ENCODE measurements at regions not wholly inside any gene's neighbourhood (a gene's known extent, or its start where the extent isn't known, plus 50 kb on each side); places are given as distances from the start of the nearest gene placed in this dataset.
"Not testable (repeated sequence)": the region's sequence is repeated elsewhere in the genome, so short reads cannot be mapped to it uniquely, and the experiment has no call there.

DNA sequence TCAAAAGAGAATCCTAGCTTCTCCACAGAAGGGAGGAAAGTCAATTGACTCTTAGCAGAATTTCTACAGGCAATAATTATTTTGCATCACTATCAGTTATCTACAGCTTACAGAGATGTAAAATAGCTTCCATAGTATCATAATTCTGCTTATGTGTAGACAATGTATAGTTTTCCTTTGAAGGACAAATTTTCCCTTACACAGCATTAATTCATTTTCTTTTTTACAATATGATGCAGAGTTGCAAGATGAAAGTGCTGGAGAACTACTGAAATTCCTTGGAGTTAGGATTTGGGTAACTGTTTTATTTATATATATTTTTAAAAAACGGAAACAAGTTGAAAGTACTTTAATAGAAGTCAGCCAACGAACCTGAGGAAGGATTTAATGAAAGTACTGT lies 111.0 kb upstream of the CPHXL start:
- DNase-seq: no peak

DNA sequence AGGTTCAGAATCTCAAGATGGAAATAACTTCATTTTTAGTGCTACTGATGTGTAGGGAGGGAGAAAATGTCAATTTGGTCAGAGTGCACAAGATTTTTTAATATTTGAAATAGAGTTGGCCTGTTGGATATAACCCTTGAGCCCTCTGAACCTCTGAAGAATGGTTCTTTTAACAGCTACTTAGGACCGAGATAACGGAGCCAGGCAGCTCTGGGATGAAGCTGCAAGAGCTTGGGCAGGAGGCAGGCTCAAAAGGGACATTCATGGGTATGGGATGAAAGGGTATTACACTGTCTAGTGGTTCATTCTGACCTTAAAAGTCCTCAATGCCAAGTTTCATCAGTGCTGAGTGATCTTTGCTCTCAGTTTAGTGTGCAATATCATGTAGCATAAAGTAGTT lies 111.4 kb upstream of the CPHXL start:
- no peak for DNase-seq

DNA sequence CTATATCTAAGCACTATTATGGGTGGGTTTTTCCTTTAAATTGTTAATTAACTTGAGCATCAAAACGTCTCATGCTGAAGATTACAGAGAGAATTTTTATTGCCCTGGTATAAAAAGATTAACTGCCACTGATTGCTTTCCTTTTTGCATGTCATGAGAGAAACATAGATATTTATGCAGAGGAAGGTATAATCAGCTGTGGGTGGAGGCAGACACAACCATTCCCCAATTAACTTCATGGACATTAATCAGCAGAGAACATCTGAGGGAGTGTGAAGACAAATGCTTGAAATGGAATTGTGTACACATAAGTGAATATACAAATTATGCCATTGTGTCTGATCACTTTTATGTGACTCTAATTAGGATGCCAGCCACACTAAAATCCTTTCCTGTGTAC lies 115.2 kb upstream of the CPHXL start:
- no peak for DNase-seq

DNA sequence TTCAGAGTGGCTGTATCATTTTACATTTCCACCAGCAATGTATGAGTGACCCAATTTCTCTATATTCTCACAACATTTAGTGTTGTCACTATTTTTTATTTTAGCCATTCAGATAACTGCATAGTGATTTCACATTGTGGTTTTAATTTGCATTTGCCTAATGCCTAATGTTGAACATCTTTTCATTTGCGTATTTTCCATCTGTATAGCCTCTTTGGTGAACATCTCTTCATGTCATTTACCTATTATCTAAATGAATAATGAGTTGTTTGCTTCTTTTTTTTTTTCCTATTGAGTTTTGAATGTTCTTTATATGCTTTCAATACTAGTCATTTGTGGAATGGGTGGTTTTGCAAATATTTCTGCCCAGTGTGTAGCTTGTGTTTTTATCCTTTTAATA lies 120.9 kb upstream of the CPHXL start:
- no peak for DNase-seq

DNA sequence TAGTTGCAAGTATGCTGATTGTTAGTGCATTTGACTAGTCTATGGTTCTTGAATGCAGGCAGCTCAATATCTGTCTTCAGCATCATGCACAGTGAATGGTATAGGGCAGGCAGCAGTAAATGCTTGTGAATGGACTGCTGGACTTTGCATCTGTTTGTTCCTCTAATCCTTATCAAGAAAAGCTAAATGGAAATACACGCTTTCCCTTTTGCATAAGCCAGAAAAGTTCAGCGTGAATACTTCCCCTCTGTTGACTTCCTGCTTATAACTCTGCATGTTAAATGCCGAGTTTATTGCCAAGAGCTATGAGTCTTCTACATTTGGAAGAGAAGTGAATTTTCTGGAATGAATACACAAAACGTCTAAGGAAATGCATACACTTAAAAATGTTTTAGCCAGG lies 127.9 kb upstream of the CPHXL start:
- peak; percentile 17 to 46 for DNase-seq

DNA sequence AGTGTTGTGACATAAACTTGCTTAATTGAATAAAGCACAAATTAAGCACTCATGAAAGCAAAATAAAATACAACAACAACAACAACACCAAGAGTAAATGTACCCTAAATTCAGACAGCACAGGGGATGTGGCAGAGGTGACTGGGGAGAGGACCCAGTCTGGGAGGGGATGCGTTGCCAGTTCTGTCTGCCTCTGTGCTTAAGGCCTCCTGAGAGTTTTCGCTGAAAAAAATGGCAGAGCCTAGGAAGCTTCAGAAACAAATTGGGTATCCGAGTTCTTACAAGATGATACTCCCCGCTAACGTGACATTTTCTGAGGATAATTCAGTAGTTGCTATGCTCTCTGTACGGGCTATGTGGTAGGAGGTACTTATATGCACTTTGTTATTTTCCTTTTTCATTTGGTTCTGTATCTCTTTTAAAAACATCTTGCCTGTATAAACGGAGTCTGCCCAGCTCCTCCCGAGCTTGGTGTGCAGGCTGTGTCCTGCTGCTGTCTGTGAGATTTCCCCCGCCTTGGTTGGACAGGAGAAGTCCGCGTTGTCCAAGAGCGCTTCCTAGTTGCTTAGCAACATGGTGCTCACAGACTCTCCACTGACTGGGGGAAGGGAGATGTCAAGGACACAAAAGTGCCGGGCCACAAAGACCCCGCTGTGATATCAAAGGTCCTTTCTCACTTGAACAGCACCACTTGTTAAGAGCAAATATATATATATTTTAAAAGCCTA lies 134.2 kb upstream of the CPHXL start:
- DNase-seq: peak; percentile 70 to 75

DNA sequence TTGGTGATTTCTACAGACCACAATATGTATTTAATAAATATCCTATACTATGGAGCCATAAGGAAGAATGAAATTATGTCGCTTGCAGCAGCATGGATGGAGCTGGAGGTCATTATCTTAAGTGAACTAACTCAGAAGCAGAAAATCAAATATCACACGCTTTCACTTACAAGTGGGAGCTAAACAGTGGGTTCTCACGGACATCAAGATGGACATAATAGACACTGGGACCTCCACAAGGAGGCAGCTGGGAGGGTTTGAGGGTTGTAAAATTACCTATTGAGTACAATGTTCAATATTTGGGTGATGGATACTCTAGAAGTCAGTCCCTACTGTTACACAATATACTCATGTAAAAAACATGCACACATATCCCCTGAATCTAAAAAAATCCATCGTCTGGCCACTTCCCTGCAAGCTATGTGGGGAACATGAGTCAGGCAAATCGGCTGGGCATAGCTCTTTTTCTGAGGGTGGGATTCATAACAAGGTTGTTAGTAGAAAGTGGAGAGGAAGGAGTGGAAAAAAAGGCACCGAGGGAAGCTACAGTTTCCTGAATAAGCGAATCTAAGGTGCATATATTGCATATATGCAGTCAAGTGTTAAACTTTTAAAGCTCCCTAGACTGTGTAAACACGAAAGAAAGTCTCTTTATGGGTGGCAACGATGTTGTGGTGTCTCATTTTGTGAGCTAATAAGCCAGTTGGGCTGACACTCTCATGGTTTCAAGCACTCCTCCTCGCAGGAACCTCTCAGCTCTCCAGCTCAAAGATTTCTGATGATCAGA lies 135.2 kb upstream of the CPHXL start:
- DNase-seq: no peak

DNA sequence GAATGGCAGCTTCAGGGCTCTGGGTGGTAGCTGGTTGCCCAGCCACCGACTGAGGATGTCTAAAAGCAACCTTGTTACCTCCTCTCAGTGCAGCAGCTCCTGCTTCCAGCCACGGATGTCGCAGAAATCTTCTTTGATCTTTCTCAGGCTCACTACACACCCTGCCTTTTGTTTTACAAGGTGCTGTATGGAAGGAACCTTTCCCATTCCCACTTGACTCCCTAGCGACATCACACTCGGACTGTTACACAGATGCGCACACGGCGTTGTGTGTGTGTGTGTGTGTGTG lies 135.8 kb upstream of the CPHXL start:
- DNase-seq: no peak

DNA sequence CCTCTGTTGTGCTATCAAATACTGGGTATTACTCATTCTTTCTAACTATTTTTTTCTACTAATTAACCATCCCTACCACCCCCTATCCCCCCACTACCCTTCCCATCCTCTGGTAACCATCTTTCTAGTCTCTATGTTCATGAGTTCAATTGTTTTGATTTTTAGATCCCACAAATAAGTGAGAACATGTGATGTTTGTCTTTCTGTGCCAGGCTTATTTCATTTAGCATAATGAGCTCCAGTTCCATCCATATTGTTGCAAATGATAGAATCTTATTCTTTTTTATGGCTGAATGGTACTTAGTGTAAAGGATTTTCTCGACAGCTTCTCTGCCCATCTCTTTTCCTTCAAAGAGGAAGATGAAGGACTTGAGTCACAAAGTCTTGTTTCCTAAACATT lies 138.0 kb upstream of the CPHXL start:
- no peak for DNase-seq

DNA sequence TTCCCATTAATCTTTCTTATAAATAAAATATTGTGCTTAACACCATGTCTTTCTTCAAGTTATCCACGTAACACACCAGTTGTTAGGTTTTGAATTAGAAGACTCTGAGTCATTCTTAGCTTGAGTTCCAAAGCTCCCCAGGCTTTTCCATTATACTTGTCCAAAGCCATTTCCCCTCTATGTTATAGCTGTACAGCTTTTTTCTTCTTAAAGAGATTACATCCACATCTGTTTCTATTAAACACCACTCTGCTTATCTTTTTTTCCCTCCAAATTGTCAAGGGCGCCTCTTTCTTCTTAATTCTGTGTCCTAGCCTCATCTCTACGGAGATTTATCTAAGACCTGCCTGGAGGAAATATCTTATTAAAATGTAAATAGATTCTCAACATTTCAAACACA lies 139.4 kb upstream of the CPHXL start:
- no peak for DNase-seq

DNA sequence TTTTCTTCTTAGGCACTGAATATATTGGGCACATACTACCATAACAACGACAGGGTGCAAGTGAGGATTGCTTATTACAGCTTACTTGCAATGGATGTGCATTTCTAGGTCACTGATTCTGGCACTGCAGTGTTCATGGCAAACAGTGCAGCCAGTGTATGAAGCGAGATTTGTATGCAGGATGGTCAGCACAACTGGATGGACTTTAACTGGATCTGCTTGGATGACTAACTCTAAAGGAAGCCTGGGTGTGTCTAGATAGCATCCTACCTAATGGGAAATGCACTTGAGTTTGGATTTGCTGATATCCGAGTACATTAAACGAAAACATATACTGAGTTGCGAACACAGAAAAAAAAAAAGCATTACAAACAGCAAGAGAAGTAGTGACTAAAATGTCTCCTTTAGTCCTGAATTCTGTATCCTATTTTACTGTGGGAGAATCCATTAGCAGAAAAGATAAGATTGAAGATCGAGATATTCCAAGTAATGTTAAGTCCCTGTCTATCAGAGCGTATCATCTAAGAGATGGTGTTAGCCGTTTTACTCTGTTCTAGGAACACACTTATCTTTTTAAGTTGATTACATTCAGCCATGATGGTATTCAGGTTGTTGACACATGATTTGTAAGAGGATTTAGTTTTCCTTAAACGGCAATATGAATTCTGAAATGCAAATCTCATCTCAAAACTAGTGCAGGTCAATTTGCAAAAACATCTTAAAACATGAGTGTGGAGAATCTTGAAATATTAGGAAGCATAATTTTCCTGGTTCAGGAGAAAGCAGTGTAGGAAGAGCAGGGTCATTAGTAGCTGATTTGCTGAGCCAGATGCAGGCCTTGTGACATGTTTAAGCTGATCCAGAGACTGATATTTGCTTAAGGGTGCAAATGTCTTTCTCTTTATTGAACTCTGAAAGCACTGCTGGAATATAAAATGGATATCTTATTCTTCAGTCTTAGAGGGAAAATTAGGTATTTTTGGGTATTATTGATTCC lies 142.6 kb upstream of the CPHXL start:
- DNase-seq: no peak

DNA sequence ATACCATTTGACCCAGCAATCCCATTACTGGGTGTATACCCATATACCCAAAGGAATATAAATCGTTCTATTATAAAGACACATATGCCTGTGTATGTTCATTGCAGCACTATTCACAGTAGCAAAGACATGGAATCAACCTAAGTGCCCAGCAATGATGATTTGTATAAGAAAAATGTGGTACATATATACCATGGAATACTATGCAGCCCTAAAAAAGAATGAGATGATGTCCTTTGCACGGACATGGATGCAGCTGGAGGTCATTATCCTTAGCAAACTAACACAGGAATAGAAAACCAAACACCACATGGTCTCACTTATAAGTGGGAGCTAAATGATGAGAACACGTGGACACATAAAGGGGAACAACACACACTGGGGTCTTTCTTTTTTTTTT lies 155.0 kb upstream of the CPHXL start:
- DNase-seq: not testable (repeated sequence)

DNA sequence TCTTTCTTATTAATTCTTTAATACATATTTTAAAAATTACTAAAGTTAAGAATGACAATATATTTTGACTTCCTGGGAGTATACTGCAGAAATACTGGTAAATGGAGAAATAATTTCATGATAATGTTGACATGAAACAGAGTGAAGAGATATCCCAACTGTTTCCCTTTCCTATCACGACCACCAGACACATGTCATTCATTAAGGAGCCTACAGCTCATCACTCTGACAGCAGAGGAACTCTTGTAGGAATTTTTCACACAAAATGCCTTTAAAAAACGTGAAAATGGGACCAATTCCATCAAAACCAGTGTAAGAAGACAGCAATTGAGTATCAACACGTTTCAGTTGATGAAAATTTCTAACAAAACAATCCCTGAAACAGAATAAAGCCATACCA lies 172.9 kb upstream of the CPHXL start:
- no peak for DNase-seq

DNA sequence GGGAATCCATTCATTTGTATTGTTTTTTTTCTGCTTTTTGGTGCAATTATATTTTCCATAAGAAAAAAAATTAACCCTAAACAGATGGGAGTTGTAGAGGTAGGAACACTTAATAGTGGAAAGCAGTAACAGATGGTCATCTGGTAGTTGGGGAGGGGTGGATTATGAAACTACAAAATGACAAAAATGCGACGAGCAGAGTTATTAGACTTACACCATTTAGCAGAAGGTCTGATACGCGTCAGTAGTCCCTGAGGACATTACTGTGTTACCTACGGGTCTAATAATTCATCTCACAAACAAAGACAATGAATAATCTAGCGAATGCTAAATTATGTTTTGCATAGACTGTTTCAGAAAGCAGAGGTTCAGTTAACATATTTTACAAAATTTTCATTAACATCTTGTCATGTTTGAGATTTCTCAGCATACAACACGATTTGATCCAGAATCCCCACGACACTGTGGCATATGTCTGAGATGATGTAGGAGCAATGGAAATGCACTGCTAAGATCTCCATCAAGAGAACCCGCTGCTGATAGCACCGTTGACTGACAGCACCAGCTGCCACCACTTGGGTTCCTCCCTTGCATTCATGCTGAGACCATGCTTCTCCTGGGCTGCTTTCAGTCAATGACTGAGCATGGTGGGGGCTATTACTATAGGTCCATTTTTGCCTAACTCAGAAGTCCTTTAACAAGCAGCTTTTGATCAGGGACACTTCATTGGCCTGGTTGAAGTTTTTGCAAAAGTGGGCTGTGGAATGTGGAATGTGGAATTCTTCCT lies 182.2 kb upstream of the CPHXL start:
- no peak for DNase-seq

DNA sequence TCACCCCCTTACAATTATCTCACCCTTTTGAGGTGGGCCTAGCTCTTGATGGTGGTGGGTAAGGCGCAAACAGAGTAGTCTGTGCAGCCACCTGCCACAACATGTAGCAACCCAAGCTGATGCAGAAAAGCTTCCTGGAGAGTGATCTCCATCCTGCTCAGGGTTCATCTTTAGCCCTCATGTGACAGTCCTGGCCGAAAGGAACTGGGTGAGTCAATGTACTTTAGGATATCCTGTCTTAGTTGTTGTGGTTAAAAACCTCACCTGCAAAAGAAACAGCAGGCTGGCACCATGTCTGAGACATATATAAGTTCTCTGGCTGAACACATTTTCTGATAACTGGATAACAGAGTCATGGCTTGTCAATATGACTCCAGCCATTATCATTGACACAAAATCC lies 183.5 kb upstream of the CPHXL start:
- DNase-seq: no peak

DNA sequence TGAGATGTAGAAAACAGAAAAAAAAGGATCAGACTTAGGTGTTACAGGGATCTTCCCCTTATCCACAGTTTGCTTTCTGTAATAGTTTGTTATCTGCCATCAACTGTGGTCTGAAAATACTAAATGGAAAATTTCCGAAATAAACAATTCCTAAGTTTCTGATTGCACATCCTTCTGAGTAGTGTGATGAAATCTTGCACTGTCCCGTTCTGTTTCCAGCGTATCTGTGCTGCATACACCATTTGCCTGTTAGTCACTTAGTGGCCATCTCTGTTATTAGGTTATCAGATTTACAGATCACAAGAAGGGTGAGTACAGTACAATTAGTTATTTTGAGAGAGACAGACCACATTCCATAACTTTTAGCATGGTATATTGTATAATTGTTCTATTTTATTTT lies 185.6 kb upstream of the CPHXL start:
- no peak for DNase-seq

DNA sequence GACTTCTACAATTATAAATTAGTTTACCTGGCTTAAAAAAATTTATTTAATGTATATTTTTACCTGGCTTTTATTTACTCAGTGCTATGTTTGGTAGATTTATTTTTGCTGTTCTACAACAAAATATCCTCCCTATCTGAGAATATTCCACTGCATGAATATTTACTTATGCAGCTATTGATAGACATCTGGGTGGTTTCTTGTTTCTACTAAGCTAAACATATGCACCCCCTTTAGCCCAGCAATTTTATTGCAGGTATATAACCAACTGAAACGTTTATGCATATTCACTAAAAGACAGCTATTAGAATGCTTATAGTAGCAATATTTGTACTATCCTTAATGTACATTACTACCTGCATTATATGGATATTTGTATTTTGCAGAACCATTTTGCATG lies 187.7 kb upstream of the CPHXL start:
- no peak for DNase-seq

DNA sequence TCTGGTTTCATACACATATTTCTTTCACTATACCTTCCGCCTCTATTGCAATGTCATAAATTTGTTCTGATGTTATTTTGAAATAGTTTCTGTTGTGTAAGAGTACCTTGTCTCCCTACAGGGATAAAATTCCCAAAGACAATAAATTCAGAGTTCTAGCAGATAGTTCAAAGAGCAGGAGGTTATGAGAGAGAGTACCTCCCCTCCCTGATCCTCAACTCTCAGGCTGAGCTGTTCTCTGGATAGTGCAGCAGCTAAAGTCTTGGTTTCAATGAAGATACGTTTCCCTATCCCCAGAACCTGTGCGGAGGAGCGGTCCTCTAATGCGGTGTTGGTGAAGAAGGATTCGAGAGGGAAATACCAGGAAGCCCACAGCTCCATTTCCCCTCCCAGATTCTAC lies 190.2 kb upstream of the CPHXL start:
- DNase-seq: no peak

DNA sequence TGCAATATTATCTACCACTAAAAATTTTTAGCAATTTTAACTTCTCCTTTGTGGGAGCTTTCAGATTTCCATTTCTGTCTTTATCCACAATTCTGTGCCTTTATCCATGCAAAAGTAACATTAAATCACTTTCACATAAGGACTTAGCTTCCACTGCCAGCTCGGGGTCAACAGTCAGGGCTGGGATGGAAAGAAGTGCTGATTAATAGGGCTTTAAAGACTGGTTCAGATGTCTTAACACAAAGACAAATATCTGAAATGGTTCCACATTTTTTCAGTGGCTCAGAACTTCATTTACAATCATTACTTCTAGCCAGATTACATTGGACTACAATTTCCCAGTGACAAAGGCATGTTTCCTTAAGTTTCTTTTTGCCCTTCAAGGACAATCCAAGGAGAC lies 191.8 kb upstream of the CPHXL start:
- DNase-seq: no peak

DNA sequence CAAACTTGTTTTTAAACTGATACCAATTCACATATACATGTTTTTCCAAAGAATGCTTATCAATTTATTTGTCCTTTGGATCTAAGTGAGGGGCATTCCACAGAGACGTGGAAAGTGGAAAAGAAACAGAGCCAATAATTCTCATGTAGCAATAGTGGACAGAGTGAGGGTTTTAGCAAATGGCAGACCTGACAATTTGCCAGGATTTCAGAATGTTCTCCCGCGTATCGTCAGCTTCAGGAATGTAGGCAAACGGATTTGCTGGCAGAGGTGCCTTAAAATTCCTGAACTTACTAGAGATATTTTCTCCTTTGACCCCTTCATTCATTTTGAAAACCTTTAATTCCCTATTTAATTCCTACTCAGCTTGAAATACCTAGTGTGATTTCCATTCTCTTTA lies 193.4 kb upstream of the CPHXL start:
- DNase-seq: peak; percentile 19 to 25

DNA sequence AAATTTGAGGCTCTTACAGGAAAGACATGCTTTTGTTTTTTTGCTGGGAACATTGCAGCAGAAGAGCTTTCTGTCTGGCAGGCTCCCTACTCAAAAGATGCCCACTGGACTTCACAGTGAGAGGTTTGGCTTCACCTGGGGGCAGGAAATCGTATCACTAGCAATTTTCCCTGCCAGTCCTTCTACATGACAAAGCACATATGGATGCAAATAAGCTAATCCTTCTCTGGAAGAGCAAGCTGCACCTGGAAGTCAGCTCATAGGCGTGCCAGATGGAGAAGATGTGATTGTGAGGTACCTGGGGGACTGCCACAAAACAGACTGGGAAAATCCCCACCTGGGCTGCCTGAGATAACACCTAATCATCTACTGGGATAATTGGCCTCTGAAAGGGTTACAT lies 195.0 kb upstream of the CPHXL start:
- no peak for DNase-seq

DNA sequence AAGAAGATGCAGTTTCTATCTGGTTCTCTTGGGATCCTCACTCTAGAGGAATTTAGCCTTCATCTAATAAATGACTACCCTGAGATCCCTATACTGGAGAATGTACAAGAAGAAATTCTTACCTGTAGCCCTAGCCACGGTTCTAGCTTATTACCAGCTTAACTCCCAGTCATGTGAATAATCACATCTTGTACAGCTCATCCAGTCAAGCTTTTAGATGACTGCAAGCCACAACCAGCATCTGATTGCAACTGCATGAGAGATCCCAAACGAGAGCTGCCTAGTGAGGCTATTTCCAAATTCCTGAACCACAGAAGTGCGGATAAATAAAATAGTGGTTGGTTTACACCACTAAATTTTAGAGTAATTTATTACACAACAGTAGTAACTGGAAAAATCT lies 196.0 kb upstream of the CPHXL start:
- no peak for DNase-seq

All from right lung (tissue), 2 donors.